Posterior vena cava (tissue), 2 donors: ENCODE measurements at regions not wholly inside any gene's neighbourhood (a gene's known extent, or its start where the extent isn't known, plus 50 kb on each side); places are given as distances from the start of the nearest gene placed in this dataset.

Source experiments
- DNase-seq: peaks from one replicate; pipeline ENCODE4 v3.0.0-alpha.2; 2020; ENCODE audit warnings: low spot score
- intact Hi-C, 2 donors: fragments of 100-400 bp; cut with DNase I; formaldehyde crosslinking; loops; one replicate each; pipeline versions ENCODE4 v1.14.1 to v1.14.2; 2022 to 2023
- donor health status: DM: yes; HTN: yes; CAD: no.
- donor health status: DM: yes; HTN: yes; CAD: no.

DNA sequence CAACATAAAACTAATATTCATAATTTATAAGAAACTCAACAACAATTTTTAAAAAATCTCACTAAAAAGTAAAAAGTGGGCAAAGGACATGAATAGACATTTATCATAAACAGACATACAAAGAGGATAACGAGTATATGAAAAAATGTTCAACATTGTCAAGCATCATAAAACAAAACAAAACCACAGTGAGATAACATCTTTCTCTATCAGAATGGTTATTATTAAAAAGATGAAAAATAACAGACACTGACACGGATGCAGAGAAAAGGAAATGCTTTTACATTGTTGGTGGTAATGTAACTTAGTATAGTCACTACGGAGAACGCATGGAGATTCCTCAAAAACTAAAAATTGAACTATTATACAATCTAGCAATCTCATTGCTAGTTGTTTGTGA lies 813.0 kb downstream of the LUZP2 start:
- DNase-seq, result no peak
- intact Hi-C loops, result no loop called here

DNA sequence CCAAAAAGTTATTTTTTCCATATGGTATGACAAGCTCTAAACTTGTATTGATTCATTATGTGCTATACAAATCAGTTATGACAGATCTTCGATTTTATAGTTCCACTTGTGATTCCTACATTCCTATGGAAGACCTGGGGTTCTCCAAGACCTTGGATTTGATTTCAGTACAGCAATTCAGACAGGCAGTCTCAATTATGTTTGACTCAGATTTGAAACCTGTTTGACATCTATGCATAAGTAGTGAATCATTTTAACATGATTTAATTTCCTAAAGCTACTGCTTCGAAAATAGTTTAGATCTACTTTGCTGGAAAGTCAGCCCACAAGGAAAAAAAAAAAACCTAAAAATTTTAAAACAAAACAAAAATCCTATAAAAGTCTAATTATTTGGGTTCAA lies 820.4 kb downstream of the LUZP2 start:
- intact Hi-C loops, result no loop called here
- DNase-seq, result no peak

DNA sequence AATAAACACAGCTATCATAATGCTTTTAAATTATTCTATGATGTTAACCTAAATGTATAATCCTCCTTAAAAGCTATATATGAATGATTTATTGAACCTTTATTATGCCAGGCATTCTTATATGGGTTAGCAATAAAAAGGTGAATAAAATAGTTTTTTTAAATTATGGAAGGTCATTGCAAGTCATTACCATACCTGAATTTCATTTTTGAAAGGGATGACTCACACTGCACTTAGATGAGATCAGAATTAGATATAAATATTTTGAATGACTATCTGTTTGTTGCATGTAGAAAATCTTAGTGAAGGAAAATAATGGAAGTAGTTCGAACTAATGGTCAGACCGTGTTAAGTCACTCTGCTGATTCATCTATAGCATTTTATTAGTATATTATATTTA lies 822.3 kb downstream of the LUZP2 start:
- intact Hi-C loops, result no loop called here
- no peak for DNase-seq

DNA sequence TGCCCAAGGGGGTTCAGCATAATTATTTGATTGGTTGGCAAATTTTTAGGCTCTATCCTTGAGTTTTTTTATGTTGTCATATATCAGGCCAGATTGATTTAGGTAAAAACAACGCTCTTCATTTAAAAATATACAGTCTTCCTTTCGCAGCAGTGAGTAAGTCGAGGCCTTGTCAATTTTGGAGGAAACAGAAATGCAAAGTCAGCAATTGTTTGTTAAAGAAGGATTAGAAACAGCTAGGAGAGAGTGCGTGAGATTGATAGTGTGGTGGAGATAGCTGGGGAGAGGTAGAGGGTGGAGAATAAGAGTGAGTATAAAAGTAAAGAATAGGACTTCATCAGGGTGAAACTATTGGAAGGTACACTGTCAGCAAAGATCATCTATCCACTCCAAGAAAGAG lies 830.8 kb downstream of the LUZP2 start:
- no peak for DNase-seq
- intact Hi-C loops, result no loop called here

DNA sequence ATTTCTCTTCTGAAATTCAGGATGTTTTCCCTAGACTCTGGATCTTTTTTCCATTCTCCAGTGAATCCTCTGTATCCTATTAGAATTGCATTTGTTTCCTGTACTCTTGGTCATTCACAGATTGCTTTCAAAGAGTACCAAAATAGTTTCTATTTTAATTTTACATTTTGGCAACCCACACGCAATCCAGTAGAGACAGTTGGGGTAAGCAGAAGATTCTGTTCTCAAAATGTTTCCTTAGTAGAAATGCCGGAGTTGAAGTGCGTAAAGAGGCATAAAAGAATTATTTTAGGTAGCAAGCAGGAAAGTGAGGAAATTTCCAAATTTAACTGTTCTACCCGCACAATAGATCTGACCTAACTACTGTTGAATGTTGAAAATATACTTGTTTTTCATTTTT lies 842.4 kb downstream of the LUZP2 start:
- intact Hi-C loops, result no loop called here

DNA sequence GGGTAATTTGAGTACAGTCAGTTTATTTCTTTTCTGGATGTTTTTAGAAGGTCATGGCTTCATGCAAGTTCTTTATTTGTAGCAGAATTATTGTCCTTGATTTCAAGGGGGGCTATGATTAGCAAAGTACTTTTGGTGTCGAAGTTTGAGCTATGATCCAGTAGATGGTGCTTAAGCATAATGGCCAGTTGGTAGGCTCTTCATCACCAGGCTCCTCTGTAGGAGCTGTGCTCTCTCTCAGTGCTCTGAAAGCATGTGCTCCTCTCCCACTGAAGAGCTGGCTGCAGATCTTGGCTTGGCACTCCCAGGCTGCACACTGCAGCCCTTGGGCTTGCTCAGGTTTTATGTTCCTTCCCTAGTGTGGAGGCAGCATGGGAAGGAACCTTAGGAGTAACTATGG lies 852.7 kb downstream of the LUZP2 start:
- intact Hi-C loops, result no loop called here
- DNase-seq, result no peak

More for the DNA sequence above, 842.4 kb downstream of the LUZP2 start:
- DNase-seq, result no peak

DNA sequence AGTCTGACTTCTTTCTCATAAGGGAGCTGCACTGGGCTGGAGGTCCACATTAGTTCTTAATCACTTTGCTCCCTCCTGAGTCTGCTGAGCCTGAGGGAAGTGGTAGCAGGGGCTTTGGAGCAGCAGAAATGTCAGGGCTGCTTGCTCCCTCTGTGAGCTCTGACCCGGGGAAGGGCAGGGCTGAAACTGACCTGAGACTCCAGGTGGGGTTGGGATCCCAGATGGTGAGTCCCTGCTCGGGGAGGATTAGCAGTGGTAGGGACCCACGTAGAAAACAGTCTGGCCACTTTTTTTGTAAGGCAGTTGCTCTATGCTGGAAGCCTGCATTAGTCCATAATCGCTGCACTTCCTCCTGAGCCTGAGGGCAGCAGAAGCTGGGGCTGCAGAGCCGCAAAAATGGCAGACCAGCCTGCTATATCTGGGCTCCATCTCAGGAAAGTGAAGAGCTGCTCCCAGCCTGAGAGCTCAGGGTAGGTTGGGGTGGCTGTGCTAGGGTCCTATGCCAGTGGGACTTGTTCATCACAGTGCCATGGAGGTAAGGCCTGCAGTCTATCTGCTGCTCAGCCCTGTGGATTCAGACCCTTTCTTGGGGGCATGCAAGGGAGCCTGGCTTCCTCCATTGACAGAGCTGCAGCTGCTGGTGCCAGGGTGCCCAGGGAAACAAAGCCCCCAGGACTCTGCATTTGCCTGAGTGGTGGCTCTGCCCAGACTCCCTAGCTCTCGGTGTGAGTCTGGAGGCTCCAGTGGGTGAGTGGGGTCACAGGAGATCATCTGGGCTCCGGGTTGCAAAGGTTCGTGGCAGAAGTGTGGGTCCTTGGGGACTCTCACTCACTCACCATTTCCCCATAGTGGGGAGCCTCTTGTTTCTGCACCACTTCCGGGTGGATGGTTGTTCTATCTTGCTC lies 854.3 kb downstream of the LUZP2 start:
- intact Hi-C loops, result loop anchor here in 1 of 2 donors (1.0 kb wide), 1 partner anchor 15 kb away; no protein-coding TSS in a partner anchor
- no peak for DNase-seq

DNA sequence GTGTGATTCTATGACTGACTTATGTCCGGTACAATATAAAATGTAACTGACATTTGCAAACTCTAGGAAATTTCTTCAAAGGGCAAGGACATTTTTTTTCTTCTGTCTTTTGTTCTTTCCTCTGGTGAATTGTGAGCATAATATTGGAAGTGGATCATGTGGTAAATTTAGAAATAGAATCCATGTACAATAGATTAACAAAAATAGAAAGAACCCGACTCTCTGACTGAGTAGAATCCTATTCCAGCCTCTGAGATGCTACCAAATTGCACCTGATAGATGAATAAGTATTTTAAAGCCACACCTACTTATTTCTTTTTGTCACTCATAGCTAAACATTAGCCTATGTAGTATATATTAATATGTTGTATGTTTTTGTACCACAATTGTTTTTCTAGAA lies 860.3 kb downstream of the LUZP2 start:
- no peak for DNase-seq
- intact Hi-C loops, result no loop called here

DNA sequence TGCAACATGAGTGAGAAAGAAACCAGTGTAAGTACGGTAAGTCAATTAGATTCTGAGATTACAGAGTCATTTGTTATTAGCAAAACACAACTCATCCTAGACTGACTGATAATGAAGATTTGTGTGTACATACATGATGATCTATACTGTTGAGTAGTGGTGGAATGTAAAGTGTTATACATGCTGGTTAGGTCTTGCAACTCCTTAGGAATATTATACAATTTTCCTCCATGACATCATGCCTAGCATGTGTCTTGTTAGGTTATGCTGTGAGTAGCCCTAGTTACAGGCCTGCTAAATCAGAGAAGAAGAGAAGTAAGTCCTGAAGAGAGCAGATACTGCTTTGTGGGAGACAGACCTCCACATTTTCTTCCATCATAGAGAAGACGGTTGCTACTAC lies 880.6 kb downstream of the LUZP2 start:
- intact Hi-C loops, result no loop called here
- no peak for DNase-seq

DNA sequence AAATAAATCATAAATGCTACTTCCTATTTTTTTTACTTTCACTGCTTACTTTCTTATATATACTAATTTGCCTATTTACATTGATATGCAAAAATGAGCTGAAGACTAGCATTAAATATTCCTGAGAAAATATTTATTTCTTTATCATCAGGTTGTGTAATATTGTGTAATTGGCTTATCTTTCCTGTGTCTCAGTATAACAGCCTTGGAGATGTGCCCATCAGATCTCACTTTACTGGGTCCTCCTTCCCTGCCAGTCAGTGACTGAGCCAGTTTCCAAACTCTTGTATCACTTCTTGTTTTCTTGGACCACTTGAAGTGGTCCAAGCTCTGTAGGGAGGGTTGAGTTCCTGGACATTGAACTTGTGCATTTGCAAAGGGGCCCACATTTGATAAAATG lies 900.0 kb downstream of the LUZP2 start:
- intact Hi-C loops, result no loop called here
- no peak for DNase-seq

DNA sequence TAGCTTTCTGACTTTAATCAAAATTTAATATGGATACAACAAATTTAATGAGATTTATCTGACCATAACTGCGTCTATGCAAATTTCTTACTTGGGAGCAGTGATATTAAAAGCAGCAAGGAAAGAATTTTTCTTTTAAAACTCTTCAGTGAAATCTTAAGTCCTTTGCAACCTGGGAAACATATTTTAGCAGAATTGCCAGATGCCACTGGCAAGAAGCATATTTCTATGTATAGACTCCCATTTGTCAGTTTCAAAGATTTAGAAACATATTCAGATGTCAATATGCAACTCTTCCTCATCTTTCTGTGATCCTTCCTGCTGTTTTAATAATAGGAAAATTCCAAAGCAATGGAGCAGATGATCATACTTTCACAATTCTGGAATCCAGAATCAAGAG lies 911.3 kb downstream of the LUZP2 start:
- intact Hi-C loops, result no loop called here
- DNase-seq, result no peak

DNA sequence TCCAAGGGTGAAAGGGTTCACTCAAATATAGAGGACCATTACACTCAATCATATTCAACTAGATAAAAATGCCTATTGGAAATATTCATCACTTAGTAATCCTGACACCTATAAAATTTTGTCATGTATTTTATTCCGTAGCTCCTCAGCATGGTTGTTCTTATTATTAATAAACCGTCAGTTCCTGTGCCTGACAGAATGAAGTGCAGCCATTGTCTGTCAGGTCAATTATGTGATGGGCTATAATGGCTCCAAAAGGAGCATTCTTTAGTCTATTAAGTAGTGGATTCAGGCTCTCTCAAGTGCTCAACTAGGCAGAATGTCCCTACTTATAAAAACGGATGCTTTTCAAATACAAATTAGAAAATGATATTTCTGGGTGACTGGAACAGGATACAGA lies 916.1 kb upstream of the ANO3 start:
- intact Hi-C loops, result no loop called here
- no peak for DNase-seq

DNA sequence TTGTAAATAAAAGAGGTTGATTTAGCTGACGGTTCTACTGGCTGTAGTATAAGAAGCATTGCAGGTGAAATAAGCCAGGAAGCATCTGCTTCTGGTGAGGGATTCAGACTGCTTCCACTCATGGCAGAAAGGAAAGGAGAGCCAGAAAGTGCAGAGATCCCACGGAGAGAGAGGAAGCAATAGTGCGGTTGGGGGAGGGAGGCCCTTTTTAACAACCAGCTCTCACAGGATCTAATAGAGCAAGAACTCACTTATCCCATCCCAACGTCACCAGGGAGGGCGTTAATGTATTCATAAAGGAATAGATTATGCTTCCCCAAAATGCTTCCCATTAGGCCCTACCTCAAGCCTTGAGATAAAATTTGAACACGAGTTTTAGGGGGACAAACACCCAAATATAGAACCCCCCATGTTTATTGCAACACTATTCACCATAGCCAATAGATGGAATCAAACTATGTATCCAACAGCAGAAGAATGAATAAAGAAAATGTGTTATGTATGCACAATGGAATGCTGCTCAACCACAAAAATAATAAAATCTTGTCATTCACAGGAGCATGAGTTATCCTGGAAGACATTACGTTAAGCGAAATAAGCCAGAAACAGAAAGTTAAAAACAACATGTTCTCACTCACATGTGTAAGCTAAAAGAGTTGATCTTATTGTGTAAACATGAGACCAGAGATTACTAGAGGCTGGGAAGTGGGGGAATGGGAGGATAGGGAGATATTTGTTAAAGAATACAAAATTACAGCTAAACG lies 908.3 kb upstream of the ANO3 start:
- intact Hi-C loops, result no loop called here
- DNase-seq, result no peak

DNA sequence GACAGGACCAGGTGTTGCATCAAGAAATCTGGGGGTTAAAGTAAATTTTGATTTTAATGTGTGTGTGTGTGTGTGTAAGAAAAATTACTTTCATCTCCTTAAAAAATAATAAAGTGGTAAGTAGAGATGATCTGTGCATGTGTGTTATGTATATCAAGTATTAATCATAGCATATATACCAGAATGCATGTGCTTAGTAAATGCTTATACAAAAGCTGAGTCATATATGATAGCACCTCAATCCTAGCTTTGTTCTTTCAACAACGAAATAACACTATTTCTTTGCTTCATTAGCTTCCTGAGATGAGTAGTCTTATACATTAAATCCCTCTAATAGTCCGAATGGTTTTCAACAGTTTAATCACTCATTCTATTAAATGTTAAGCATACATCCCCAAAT lies 899.6 kb upstream of the ANO3 start:
- DNase-seq, result no peak
- intact Hi-C loops, result no loop called here

DNA sequence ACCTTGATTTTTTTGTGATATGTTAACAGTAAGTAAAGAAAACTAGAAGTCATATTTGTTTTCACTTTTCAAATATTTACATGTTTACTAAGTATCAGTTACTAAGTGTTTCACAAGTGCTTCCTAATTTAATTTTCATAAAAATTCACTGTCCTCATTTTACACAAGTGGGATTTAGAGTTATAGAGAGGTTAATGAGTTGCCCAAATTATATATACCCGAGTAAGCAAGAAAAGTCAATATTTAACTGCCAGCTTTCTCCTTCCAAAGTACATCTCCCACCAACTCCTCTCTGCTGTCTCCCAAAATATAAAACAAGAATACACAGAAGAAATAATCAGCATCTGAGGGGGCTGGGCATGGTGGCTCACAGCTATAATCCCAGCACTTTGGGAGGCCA lies 896.7 kb upstream of the ANO3 start:
- intact Hi-C loops, result no loop called here

DNA sequence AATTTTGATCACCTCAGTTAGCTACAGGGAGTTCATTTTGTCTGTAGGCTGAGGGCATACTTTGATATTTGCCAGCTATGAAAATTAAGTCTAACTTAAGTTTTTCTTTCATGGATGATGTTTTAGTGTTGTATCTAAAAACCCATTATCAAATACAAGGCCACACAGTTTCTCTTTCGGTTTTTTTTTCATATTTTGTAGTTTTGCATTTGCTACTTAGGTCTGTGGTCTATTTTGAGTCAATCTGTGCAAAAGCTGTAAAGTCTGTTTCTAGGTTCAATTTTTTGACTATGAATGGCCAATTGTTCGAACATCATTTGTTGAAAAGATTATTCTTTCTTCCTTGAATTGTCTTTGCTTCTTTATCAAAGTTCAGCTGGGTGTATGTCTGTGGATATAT lies 895.6 kb upstream of the ANO3 start:
- intact Hi-C loops, result no loop called here
- no peak for DNase-seq

More for the DNA sequence above, 896.7 kb upstream of the ANO3 start:
- no peak for DNase-seq

DNA sequence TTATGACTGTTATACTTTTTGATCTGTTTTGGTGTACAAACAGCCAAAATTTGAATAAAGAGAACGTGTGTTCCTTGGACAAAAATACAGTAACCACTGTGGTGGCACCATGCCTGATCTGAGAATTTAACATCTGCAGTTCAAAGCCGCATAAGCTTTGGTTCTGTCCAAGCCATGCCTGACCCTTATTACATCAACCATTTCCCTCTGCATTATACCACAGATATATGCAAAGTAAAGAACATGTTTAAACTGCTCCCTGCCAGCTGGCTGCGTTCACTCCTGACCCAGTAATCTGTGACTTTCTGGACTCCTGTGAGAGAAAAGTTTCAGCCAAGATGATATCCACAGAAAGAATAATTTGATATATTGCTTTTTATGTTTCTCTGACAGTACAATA lies 890.5 kb upstream of the ANO3 start:
- intact Hi-C loops, result no loop called here
- no peak for DNase-seq

DNA sequence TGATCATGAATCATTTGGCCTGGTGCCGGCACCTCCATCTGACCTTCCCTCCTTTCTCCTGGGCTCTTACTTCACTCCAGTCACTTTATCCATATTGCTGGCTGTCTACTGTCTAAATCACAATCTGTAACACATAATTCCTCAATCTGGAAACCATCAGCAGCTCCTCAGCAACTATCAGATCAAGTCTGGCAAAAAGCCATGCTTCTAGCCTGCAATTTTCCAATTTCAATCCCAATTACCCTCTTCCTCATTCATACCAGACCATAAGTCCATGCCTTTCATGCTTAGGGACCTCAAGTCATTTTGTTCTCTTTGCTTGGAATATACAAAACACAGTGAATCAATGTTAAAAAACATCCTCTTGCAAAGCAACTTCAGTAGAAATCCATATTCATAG lies 882.8 kb upstream of the ANO3 start:
- no peak for DNase-seq
- intact Hi-C loops, result no loop called here

DNA sequence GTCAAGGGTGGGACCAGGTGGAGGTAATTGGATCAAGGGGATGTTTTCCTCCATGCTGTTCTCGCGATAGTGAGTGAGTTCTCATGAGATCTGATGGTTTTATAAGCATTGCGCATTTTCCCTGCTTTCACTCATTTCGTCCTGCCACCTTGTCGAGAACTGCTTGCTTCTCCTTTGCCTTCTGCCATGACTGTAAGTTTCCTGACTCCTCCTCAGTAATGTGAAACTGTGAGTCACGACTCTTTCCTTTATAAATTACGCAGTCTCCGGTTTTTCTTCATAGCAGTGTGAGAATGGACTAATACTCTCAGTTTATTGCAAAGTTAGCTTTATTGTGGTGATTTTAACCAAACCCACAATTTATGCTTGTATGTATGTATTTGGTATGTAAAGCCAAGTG lies 878.5 kb upstream of the ANO3 start:
- intact Hi-C loops, result no loop called here

DNA sequence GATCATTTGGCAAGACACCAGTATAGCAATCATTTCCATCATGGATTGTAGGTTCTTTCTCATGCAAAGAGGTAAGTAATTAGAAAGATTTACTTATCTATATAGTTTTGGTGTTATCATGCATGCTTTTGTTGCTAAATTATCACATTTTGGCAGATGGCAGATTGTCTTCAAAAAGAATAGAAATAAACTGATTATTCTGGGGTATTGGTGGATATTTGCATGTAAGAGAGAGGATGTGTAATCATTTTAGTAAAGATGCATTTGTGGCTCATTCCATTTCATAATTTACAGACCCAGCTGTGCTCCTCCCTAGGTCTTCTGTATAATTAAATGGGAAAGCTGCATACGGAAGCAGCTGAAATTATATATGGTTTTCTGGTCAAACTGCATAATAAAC lies 875.7 kb upstream of the ANO3 start:
- DNase-seq, result no peak
- intact Hi-C loops, result no loop called here

More for the DNA sequence above, 878.5 kb upstream of the ANO3 start:
- DNase-seq, result no peak
